SK-MEL-5 (cell line): ENCODE measurements at regions not wholly inside any gene's neighbourhood (a gene's known extent, or its start where the extent isn't known, plus 50 kb on each side); places are given as distances from the start of the nearest gene placed in this dataset.

Source experiments
- DNase-seq: peaks from one replicate; pipeline ENCODE4 v3.0.0-alpha.2; 2016; ENCODE audit warnings: low read depth, low spot score
- in situ Hi-C: cut with HindIII; loops from 2 replicates; pipeline ENCODE4 v1.10.0; 2016; ENCODE audit warnings: low sequenced_read_pairs, high pct_unique_total_duplicates, low pct_unique_long_range_greater_than_20kb
- small RNA-seq, 2 experiments: library from RNA; depleted of rRNA; stranded (forward); fragments of <200 nt; gene quantifications; one replicate each; pipeline ENCODE3, GENCODE V24; 2014

GRCh38 chr2:215511454-215512346 lies 75.8 kb upstream of the FN1 start:
- in situ Hi-C loops, result no loop called here
- peak; percentile 9 for DNase-seq

GRCh38 chr2:215507836-215508235 lies 72.0 kb upstream of the FN1 start:
- DNase-seq, result no peak

GRCh38 chr2:215507136-215507535 lies 71.3 kb upstream of the FN1 start:
- in situ Hi-C loops, result no loop called here
- no peak for DNase-seq

More at GRCh38 chr2:215507836-215508235, 72.0 kb upstream of the FN1 start:
- in situ Hi-C loops, result no loop called here

DNA sequence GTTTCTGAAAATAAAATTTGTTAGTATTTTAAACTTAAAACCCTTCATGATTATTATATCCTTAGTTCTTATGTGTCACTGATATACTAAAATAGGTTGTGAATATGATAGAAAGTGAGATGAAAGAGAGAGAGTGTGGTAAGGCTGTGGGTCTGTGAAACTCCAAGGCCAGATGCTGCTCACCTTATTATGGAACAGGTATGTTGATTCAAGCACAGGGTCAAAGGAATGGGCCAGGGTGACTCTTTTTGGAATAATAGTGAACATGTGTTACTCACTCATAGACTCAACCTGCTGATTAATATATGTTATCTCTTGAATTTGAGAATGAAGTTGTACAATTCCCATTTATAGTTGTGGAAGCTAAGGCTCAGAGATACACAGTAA lies 70.7 kb upstream of the FN1 start:
- in situ Hi-C loops, result no loop called here
- no peak for DNase-seq

GRCh38 chr2:215505044-215505786 lies 69.3 kb upstream of the FN1 start:
- DNase-seq, result no peak
- in situ Hi-C loops, result no loop called here

DNA sequence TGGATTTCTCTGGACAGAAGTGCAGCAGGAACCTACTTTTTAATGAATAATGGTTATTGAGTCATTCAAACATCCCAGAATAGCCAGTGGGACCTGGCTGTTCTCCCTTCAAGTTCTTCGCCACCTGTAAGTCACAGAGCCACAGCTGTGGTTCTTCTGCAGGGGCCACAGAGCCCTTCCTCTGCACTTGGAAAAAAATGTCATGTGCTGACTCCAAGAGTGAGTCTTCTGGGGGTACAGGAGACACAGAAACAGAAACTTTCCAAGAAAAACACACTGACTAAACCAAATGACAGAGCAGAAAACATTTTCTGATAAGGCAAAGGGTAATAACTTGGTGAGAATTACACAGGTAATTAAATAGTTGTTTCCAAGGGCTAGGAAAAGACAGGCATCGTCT lies 68.7 kb upstream of the FN1 start:
- DNase-seq, result no peak
- in situ Hi-C loops, result no loop called here

DNA sequence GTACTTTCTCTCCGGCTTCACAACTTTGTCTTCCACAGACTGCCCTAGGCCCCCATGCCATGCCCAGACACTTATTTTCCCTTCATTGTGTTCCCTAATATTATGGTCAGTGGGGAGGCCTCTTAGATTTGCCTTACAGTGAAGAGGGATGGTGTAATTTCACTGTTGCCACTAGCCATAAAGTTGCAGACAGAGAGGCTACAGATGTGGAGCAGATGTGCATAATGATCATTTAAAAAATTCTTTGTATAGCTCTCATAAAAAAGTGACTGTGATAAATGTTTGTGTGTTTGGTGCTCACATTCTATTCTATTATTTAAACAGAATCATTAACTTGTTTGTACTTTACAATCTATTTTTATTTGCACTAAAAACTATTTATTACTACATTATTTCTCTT lies 67.5 kb upstream of the FN1 start:
- DNase-seq, result no peak
- in situ Hi-C loops, result no loop called here

DNA sequence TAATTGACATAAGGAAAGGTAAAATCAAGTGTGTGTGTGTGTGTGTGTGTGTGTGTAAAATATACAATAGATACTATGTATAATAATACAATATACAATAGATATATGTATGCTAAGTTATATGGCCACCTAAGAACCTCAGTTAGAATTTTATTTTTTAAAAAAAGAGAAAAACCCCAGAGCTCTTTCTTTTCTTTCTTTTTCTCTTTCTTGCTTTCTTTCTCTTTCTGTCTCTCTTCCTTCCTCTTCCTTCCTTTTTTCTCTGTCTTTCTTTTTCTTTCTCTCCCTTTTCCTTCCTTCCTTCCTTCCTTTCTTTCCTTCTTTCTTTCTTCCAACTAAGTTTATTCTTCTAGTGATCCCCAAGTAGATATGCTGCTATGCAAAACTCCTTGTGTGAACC lies 64.6 kb upstream of the FN1 start:
- in situ Hi-C loops, result no loop called here
- DNase-seq, result no peak

GRCh38 chr2:215499331-215499730 lies 63.5 kb upstream of the FN1 start:
- in situ Hi-C loops, result no loop called here
- no peak for DNase-seq

- in situ Hi-C loops, result no loop called here
- DNase-seq, result no peak
Measured at GRCh38 chr2:215498431-215498830, 62.6 kb upstream of the FN1 start.

DNA sequence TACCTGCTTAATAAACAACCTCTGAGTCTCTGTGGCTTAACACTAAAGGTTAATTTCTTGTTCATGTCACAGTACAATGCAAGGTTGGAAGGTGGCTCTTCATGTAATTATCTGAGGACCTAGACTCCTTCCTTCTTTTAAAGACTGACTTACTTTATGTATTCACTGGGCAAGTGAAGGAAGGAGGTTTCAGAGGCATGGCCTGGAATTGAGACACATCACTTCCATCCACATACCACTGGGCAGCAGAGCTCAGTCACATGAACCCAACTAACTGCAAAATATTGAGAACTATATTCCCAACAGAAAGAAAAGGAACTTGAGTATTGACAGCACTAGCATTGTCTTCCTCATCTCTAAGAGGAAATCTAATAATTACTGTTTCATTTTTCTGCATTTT lies 57.5 kb upstream of the FN1 start:
- in situ Hi-C loops, result no loop called here
- DNase-seq, result no peak

GRCh38 chr2:215489288-215489848 lies 53.5 kb upstream of the FN1 start:
- in situ Hi-C loops, result no loop called here
- DNase-seq, result peak; percentile 54

DNA sequence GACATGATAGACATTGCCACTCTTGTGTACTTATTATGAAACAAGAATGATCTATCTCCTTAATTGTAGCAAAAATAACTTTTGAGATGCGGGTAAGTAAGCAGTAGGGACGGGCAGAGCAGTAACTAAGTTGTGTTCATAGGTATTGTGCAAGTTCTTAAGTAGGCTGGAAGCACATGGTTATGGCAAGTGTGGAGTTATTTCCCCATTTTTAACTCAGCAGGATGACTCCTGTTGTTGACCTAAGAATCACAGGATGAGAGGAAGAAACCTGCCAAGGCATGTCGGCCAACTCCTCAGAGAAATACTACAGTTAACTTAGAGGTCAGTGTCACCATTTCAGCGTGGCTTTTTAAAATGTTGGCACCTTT lies 51.1 kb upstream of the FN1 start:
- in situ Hi-C loops, result no loop called here
- no peak for DNase-seq

GRCh38 chr2:215486291-215487001 lies 50.6 kb upstream of the FN1 start:
- no peak for DNase-seq
- in situ Hi-C loops, result no loop called here

Small RNA genes in the stretch of these regions (small RNA-seq; reads per million reads assigned to genes)
- 0 reads per million in 2 experiments for gene AC093850.1
